ENCODE measurements at regions not wholly inside any gene's neighbourhood (a gene's known extent, or its start where the extent isn't known, plus 50 kb on each side); places are given as distances from the start of the nearest gene placed in this dataset.

GRCh38 chr4:96383349-96383748 is 543.5 kb downstream of the PDHA2 start:
- ATAC-seq = no peak
- TF ChIP-seq ZFP30 (CRISPR knock-in tag; IDR thresholded peaks at IDR 0.05) (no peak), ISL1 (CRISPR knock-in tag; IDR thresholded peaks at IDR 0.05) (no peak), TCF4 (CRISPR knock-in tag; IDR thresholded peaks at IDR 0.05; ENCODE audit: borderline replicate concordance) (no peak), ARNTL (CRISPR knock-in tag; IDR thresholded peaks at IDR 0.05; ENCODE audit: borderline replicate concordance, low read depth) (no peak), PPARA (CRISPR knock-in tag; IDR thresholded peaks at IDR 0.05; ENCODE audit: borderline replicate concordance) (no peak), POU6F1 (CRISPR knock-in tag; IDR thresholded peaks at IDR 0.05; ENCODE audit: borderline replicate concordance, low read depth) (no peak), ZNF70 (CRISPR knock-in tag; IDR thresholded peaks at IDR 0.05) (no peak), SNAI2 (CRISPR knock-in tag; IDR thresholded peaks at IDR 0.05) (no peak), BACH2 (CRISPR knock-in tag; IDR thresholded peaks at IDR 0.05; ENCODE audit: borderline replicate concordance) (no peak), ESRRG (CRISPR knock-in tag; IDR thresholded peaks at IDR 0.05) (no peak), GLIS3 (CRISPR knock-in tag; IDR thresholded peaks at IDR 0.05) (no peak), ZNF565 (CRISPR knock-in tag; conservative IDR thresholded peaks at IDR 0.05; ENCODE audit: low read depth) (no peak), CSDC2 (CRISPR knock-in tag; IDR thresholded peaks at IDR 0.05) (no peak), PATZ1 (CRISPR knock-in tag; IDR thresholded peaks at IDR 0.05; ENCODE audit: borderline replicate concordance) (no peak), OSR1 (CRISPR knock-in tag; IDR thresholded peaks at IDR 0.05) (no peak), CSRNP3 (CRISPR knock-in tag; IDR thresholded peaks at IDR 0.05) (no peak), ZNF8 (CRISPR knock-in tag; IDR thresholded peaks at IDR 0.05) (no peak)
- TF ChIP-seq, protein P1, sequence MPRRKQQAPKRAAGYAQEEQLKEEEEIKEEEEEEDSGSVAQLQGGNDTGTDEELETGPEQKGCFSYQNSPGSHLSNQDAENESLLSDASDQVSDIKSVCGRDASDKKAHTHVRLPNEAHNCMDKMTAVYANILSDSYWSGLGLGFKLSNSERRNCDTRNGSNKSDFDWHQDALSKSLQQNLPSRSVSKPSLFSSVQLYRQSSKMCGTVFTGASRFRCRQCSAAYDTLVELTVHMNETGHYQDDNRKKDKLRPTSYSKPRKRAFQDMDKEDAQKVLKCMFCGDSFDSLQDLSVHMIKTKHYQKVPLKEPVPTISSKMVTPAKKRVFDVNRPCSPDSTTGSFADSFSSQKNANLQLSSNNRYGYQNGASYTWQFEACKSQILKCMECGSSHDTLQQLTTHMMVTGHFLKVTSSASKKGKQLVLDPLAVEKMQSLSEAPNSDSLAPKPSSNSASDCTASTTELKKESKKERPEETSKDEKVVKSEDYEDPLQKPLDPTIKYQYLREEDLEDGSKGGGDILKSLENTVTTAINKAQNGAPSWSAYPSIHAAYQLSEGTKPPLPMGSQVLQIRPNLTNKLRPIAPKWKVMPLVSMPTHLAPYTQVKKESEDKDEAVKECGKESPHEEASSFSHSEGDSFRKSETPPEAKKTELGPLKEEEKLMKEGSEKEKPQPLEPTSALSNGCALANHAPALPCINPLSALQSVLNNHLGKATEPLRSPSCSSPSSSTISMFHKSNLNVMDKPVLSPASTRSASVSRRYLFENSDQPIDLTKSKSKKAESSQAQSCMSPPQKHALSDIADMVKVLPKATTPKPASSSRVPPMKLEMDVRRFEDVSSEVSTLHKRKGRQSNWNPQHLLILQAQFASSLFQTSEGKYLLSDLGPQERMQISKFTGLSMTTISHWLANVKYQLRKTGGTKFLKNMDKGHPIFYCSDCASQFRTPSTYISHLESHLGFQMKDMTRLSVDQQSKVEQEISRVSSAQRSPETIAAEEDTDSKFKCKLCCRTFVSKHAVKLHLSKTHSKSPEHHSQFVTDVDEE (CRISPR knock-in tag; IDR thresholded peaks at IDR 0.05) = no peak

- TF ChIP-seq RARB (CRISPR knock-in tag; IDR thresholded peaks at IDR 0.05) (no peak), POU6F1 (CRISPR knock-in tag; IDR thresholded peaks at IDR 0.05; ENCODE audit: borderline replicate concordance, low read depth) (no peak), GLIS3 (CRISPR knock-in tag; IDR thresholded peaks at IDR 0.05) (no peak)
- no peak for ATAC-seq
Measured at GRCh38 chr4:96389770-96390169, 549.9 kb downstream of the PDHA2 start.

DNA sequence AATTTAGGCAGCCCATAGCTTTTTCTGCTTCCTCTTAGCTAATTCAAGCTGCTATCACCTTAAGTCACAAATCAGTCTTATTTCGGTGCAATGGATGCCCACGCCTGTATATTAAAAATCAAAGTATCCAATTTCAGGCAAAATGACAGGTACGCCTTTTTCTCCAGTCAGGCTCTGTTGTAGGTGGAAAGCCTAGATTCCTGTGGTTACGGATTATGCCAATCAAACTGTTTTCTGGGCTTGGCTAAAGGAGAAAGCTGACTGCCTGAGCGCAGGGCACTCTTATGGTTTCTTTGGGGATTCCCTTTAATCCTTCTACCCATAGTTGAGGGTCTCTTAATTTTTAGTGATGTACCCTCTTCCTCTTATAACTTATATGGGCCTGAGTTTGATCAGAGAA is 550.5 kb downstream of the PDHA2 start:
- TF ChIP-seq POU6F1 (CRISPR knock-in tag; IDR thresholded peaks at IDR 0.05; ENCODE audit: borderline replicate concordance, low read depth) = no peak
- no peak for TF ChIP-seq ZFP30 (CRISPR knock-in tag; IDR thresholded peaks at IDR 0.05)
- no peak for TF ChIP-seq BACH2 (CRISPR knock-in tag; IDR thresholded peaks at IDR 0.05; ENCODE audit: borderline replicate concordance)
- no peak for TF ChIP-seq ZNF70 (CRISPR knock-in tag; IDR thresholded peaks at IDR 0.05)
- TF ChIP-seq, protein P2, sequence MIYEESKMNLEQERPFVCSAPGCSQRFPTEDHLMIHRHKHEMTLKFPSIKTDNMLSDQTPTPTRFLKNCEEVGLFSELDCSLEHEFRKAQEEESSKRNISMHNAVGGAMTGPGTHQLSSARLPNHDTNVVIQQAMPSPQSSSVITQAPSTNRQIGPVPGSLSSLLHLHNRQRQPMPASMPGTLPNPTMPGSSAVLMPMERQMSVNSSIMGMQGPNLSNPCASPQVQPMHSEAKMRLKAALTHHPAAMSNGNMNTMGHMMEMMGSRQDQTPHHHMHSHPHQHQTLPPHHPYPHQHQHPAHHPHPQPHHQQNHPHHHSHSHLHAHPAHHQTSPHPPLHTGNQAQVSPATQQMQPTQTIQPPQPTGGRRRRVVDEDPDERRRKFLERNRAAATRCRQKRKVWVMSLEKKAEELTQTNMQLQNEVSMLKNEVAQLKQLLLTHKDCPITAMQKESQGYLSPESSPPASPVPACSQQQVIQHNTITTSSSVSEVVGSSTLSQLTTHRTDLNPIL (CRISPR knock-in tag; IDR thresholded peaks at IDR 0.05; ENCODE audit: low read depth) = no peak
- no peak for TF ChIP-seq PATZ1 (CRISPR knock-in tag; IDR thresholded peaks at IDR 0.05; ENCODE audit: borderline replicate concordance)
- ATAC-seq = no peak
